SK-N-SH (cell line): ENCODE measurements at regions not wholly inside any gene's neighbourhood (a gene's known extent, or its start where the extent isn't known, plus 50 kb on each side); places are given as distances from the start of the nearest gene placed in this dataset.

Experiments used
- CTCF ChIA-PET: fragments of 300-600, 350-600 bp; formaldehyde crosslinking; extraction: SDS; loops from one replicate; lab custom pipeline; 2021; lab: Yijun Ruan, JAX
- POLR2A ChIA-PET: fragments of 350-600 bp; sonication (Branson Sonifier 250); formaldehyde crosslinking; extraction: SDS; loops from one replicate; lab custom pipeline; 2020; ENCODE audit warnings: antibody characterized with exemption, inconsistent platforms; lab: Yijun Ruan, JAX
- DNase-seq: peaks from one replicate; pipeline ENCODE4 v3.0.0; 2012
- H2AFZ ChIP-seq: fragments of 200-600 bp; sonication (generic); 2 replicates; pipeline ENCODE4 v1.8.1; 2016; ENCODE audit warnings: antibody characterized with exemption, mild to moderate bottlenecking, low read depth
- H3F3A ChIP-seq: fragments of 200-600 bp; sonication (generic); replicated peaks from 2 replicates; pipeline ENCODE3; 2016; ENCODE audit warnings: antibody characterized with exemption, mild to moderate bottlenecking; ENCODE audit not compliant: insufficient read depth
- H3K27ac ChIP-seq, 2 experiments: fragments of 200-500 bp in 1 of 2; fragments of 200-600 bp in 1 of 2; sonication (Bioruptor generic) in 1 of 2; sonication (generic), shearing (Covaris generic) in 1 of 2; 2 replicates each; pipeline versions ENCODE4 v1.5.1 to v1.6.1; 2014 to 2016; ENCODE audit warnings: low read depth in 2 of 2, inconsistent platforms in 1 of 2, low read length in 1 of 2, mild to moderate bottlenecking in 1 of 2, mixed read lengths in 1 of 2
- H3K27me3 ChIP-seq: fragments of 200-600 bp; sonication (generic), shearing (Covaris generic); 2 replicates; pipeline ENCODE4 v1.6.1; 2016; ENCODE audit warnings: mixed run types; ENCODE audit not compliant: insufficient read depth
- H3K36me3 ChIP-seq, 2 experiments: fragments of 200-500 bp in 1 of 2; fragments of 200-600 bp in 1 of 2; sonication (Bioruptor generic) in 1 of 2; sonication (generic) in 1 of 2; replicated peaks in 1 of 2; 2 replicates each; pipeline versions ENCODE3 to v1.5.1; 2014 to 2016; ENCODE audit warnings: low read length in 1 of 2, mild to moderate bottlenecking in 1 of 2; ENCODE audit not compliant: insufficient read depth in 2 of 2, control insufficient read depth in 1 of 2
- H3K4me1 ChIP-seq, 2 experiments: fragments of 200-500 bp in 1 of 2; fragments of 200-600 bp in 1 of 2; sonication (Bioruptor generic) in 1 of 2; sonication (generic), shearing (Covaris generic) in 1 of 2; 2 replicates each; pipeline versions ENCODE4 v1.5.1 to v1.6.1; 2014 to 2016; ENCODE audit warnings: low read depth in 1 of 2, low read length in 1 of 2, mixed run types in 1 of 2; ENCODE audit not compliant: insufficient read depth in 2 of 2, control insufficient read depth in 1 of 2
- H3K4me2 ChIP-seq: fragments of 200-600 bp; sonication (generic), shearing (Covaris generic); 2 replicates; pipeline ENCODE4 v1.6.1; 2017; ENCODE audit warnings: mixed run types
- H3K4me3 ChIP-seq, 2 experiments: fragments of 200-500 bp in 1 of 2; fragments of 200-600 bp in 1 of 2; sonication (Bioruptor generic) in 1 of 2; sonication (generic), shearing (Covaris generic) in 1 of 2; 2 replicates each; pipeline versions ENCODE4 v1.5.1 to v1.8.1; 2014 to 2016; ENCODE audit warnings: low read depth in 2 of 2, inconsistent platforms in 1 of 2, low read length in 1 of 2, mild to moderate bottlenecking in 1 of 2, mixed read lengths in 1 of 2, moderate library complexity in 1 of 2
- H3K79me2 ChIP-seq: fragments of 200-600 bp; sonication (generic); 2 replicates; pipeline ENCODE4 v1.8.1; 2017; ENCODE audit warnings: mild to moderate bottlenecking; ENCODE audit not compliant: insufficient read depth
- H3K9ac ChIP-seq: fragments of 200-600 bp; sonication (generic); 2 replicates; pipeline ENCODE4 v1.6.1; 2017; ENCODE audit warnings: mixed run types
- H3K9me2 ChIP-seq: fragments of 200-600 bp; sonication (generic); 2 replicates; pipeline ENCODE4 v1.6.1; 2017; ENCODE audit warnings: mixed run types
- H3K9me3 ChIP-seq: fragments of 200-600 bp; sonication (generic); 2 replicates; pipeline ENCODE4 v1.6.1; 2017; ENCODE audit warnings: mixed run types, mild to moderate bottlenecking, moderate library complexity
- H4K20me1 ChIP-seq: fragments of 200-600 bp; sonication (generic); 2 replicates; pipeline ENCODE4 v1.6.1; 2017; ENCODE audit warnings: mild to moderate bottlenecking, mixed run types; ENCODE audit not compliant: insufficient read depth
- EP300 ChIP-seq, 2 experiments: IDR thresholded peaks; 2 replicates each; pipeline versions ENCODE4 v1.4.0 to v1.6.1; 2012; ENCODE audit warnings: borderline replicate concordance in 1 of 2, low read depth in 1 of 2, low read length in 1 of 2
- FOSL2 ChIP-seq: IDR thresholded peaks from 2 replicates; pipeline ENCODE4 v1.4.0; 2012; ENCODE audit warnings: low read depth, mild to moderate bottlenecking, moderate library complexity, borderline replicate concordance
- TCF12 ChIP-seq: IDR thresholded peaks from 2 replicates; pipeline ENCODE4 v1.4.0; 2012
- WGBS: methylation state at CpG from one replicate; pipeline ENCODE4 v1.1.6; 2017; ENCODE audit warnings: low lambda C conversion rate; 5-methylcytosine and 5-hydroxymethylcytosine counted together
- TF ChIP-seq, protein P1 (sequence below): fragments of 150-350 bp; IDR thresholded peaks from 2 replicates; pipeline ENCODE4 v1.6.1; 2017; ENCODE audit warnings: antibody characterized with exemption, low read length, low read depth, borderline replicate concordance
- TF ChIP-seq, protein P2 (sequence below): IDR thresholded peaks from 2 replicates; pipeline ENCODE4 v1.4.0; 2012; ENCODE audit warnings: low read depth, borderline replicate concordance

DNA sequence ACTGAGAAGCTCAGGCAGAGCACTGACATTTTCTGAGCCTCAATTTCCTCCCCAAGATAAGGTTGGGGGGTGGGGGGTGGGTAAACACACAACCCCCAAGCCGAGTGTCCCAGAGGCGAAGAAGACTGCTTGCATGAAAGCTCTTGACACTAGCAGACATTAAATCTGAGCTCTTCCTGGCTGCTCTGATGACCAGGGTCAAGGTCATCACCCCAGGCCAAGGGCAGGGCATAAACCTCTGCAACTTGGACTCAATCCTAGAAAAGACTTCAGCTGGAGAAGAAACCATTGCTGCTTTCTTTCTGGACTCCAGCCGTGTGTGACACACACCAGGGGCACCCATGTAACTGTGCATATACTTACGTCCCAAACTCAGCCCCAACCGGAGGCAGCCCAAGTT, 109.0 kb downstream of the BANF2 start:
- TF ChIP-seq, protein P1, sequence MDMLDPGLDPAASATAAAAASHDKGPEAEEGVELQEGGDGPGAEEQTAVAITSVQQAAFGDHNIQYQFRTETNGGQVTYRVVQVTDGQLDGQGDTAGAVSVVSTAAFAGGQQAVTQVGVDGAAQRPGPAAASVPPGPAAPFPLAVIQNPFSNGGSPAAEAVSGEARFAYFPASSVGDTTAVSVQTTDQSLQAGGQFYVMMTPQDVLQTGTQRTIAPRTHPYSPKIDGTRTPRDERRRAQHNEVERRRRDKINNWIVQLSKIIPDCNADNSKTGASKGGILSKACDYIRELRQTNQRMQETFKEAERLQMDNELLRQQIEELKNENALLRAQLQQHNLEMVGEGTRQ: no peak
- TF ChIP-seq, protein P2, sequence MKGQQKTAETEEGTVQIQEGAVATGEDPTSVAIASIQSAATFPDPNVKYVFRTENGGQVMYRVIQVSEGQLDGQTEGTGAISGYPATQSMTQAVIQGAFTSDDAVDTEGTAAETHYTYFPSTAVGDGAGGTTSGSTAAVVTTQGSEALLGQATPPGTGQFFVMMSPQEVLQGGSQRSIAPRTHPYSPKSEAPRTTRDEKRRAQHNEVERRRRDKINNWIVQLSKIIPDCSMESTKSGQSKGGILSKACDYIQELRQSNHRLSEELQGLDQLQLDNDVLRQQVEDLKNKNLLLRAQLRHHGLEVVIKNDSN: no peak
- CTCF ChIA-PET: interaction anchor here (1.1 kb wide), 1 partner anchor 130 kb away, joined by 3 read pairs; no protein-coding TSS in a partner anchor
- peak overlapping the region; percentile 7; the same call in 1 of the 2 replicates for H3K4me2 ChIP-seq

GRCh38 chr20:17808357-17808756, 108.6 kb downstream of the BANF2 start:
- CTCF ChIA-PET: interaction anchor here (1.1 kb wide), 1 partner anchor 131 kb away, joined by 3 read pairs; no protein-coding TSS in a partner anchor
- H3K4me1 ChIP-seq: peaks cover 0 to 28% of the 10 kb centered on the region in 2 experiments; a peak in 2 of 4 replicates
- no peak overlapping the region for H3K9ac ChIP-seq
- POLR2A ChIA-PET: no interaction called here
- H3K9me2 ChIP-seq: no peaks in the 10 kb centered on the region
- TF ChIP-seq TCF12 (peak; percentile 46; the same call in 1 of the 2 replicates), FOSL2 (no peak)
- no peak overlapping the region for H3K27ac ChIP-seq
- H3K4me2 ChIP-seq: peak overlapping the region; percentile 7; the same call in 1 of the 2 replicates
- H3F3A ChIP-seq: no peaks in the 10 kb centered on the region
- 54% methylated on average over 5 of the region's 5 CpGs for WGBS
- H3K79me2 ChIP-seq: no peaks in the 10 kb centered on the region
- H3K4me3 ChIP-seq: no peak overlapping the region
- DNase-seq: peak; percentile 54
- H4K20me1 ChIP-seq: no peaks in the 10 kb centered on the region
- H2AFZ ChIP-seq: no peak overlapping the region
- no peaks in the 10 kb centered on the region for H3K36me3 ChIP-seq
- no peaks in the 10 kb centered on the region for H3K27me3 ChIP-seq
- no peaks in the 10 kb centered on the region for H3K9me3 ChIP-seq

More for the DNA sequence above, 109.0 kb downstream of the BANF2 start:
- no peaks in the 10 kb centered on the region for H3F3A ChIP-seq
- H4K20me1 ChIP-seq: no peaks in the 10 kb centered on the region
- H3K4me3 ChIP-seq: no peak overlapping the region
- H3K27ac ChIP-seq: no peak overlapping the region
- no peak overlapping the region for H3K9ac ChIP-seq
- H2AFZ ChIP-seq: no peak overlapping the region
- no peaks in the 10 kb centered on the region for H3K79me2 ChIP-seq
- no peaks in the 10 kb centered on the region for H3K9me3 ChIP-seq
- WGBS: 58% methylated on average over 5 of the region's 5 CpGs
- no peak for DNase-seq
- POLR2A ChIA-PET: no interaction called here
- peaks cover 0 to 28% of the 10 kb centered on the region in 2 experiments; a peak in 2 of 4 replicates for H3K4me1 ChIP-seq
- no peaks in the 10 kb centered on the region for H3K36me3 ChIP-seq
- H3K9me2 ChIP-seq: no peaks in the 10 kb centered on the region
- H3K27me3 ChIP-seq: no peaks in the 10 kb centered on the region

GRCh38 chr20:17807651-17808050, 107.9 kb downstream of the BANF2 start:
- CTCF ChIA-PET: no interaction called here
- Histone ChIP-seq H3K9me2 (no peaks in the 10 kb centered on the region), H3K9me3 (no peaks in the 10 kb centered on the region), H2AFZ (no peak overlapping the region), H3K79me2 (no peaks in the 10 kb centered on the region), H3K4me3 (no peak overlapping the region), H3K36me3 (no peaks in the 10 kb centered on the region), H3K27ac (no peak overlapping the region; a peak in 1 of 4 replicates), H3K4me2 (no peak overlapping the region; the same call in 1 of the 2 replicates), H4K20me1 (no peaks in the 10 kb centered on the region), H3K27me3 (no peaks in the 10 kb centered on the region), H3K4me1 (peaks cover 0 to 28% of the 10 kb centered on the region in 2 experiments; a peak in 2 of 4 replicates), H3F3A (no peaks in the 10 kb centered on the region), H3K9ac (no peak overlapping the region)
- 35% methylated on average over 2 of the region's 2 CpGs for WGBS
- DNase-seq: no peak
- POLR2A ChIA-PET: no interaction called here
- TF ChIP-seq EP300 (IDR thresholded peaks at IDR 0.05; ENCODE audit: borderline replicate concordance in 1 of 2, low read depth in 1 of 2, low read length in 1 of 2): no peak
